GM23338 (cell line): ENCODE measurements at regions not wholly inside any gene's neighbourhood (a gene's known extent, or its start where the extent isn't known, plus 50 kb on each side); places are given as distances from the start of the nearest gene placed in this dataset.

Experiments
- ATAC-seq: fragments of 200-7000 bp; cut with Tn5 transposase; 3 replicates; pipeline ENCODE4 v1.9.1; 2020
- DNase-seq: peaks from one replicate; pipeline ENCODE4 v3.0.0-alpha.2; 2015; ENCODE audit warnings: low spot score
- H2AFZ ChIP-seq: fragments of 200-600 bp; sonication (generic); 2 replicates; pipeline ENCODE4 v1.8.0; 2016; ENCODE audit warnings: antibody characterized with exemption, mild to moderate bottlenecking, moderate library complexity
- H3F3A ChIP-seq: fragments of 200-600 bp; sonication (generic); replicated peaks from 2 replicates; pipeline ENCODE4 v1.8.0; 2017; ENCODE audit warnings: antibody characterized with exemption, mixed run types, low read depth
- H3K27ac ChIP-seq: fragments of 200-600 bp; sonication (generic); 2 replicates; pipeline ENCODE4 v1.6.1; 2016; ENCODE audit warnings: low read depth
- H3K27me3 ChIP-seq: fragments of 200-600 bp; sonication (generic); 2 replicates; pipeline ENCODE4 v1.8.0; 2016; ENCODE audit warnings: mild to moderate bottlenecking, mixed run types, moderate library complexity; ENCODE audit not compliant: insufficient read depth
- H3K36me3 ChIP-seq: fragments of 200-600 bp; sonication (generic); 2 replicates; pipeline ENCODE4 v1.8.0; 2016; ENCODE audit warnings: mild to moderate bottlenecking; ENCODE audit not compliant: insufficient read depth
- H3K4me1 ChIP-seq: fragments of 200-600 bp; sonication (generic); 2 replicates; pipeline ENCODE4 v1.8.0; 2016; ENCODE audit warnings: mild to moderate bottlenecking, moderate library complexity; ENCODE audit not compliant: insufficient read depth
- H3K4me2 ChIP-seq: fragments of 200-600 bp; sonication (generic); 2 replicates; pipeline ENCODE4 v1.7.1; 2017; ENCODE audit warnings: mixed run types
- H3K4me3 ChIP-seq: fragments of 200-600 bp; sonication (generic); 2 replicates; pipeline ENCODE4 v1.6.1; 2016; ENCODE audit warnings: mixed run types
- H3K79me2 ChIP-seq: fragments of 200-600 bp; sonication (generic); replicated peaks from 2 replicates; pipeline ENCODE4 v1.8.0; 2017; ENCODE audit warnings: mild to moderate bottlenecking; ENCODE audit not compliant: insufficient read depth
- H3K9me2 ChIP-seq: fragments of 200-600 bp; sonication (generic); 2 replicates; pipeline ENCODE4 v1.8.0; 2017; ENCODE audit not compliant: insufficient read depth
- H4K20me1 ChIP-seq: fragments of 200-600 bp; sonication (generic); replicated peaks from 2 replicates; pipeline ENCODE4 v1.8.0; 2017; ENCODE audit warnings: mild to moderate bottlenecking; ENCODE audit not compliant: insufficient read depth
- H3K27ac Mint-ChIP-seq: 2 replicates; pipeline ENCODE4 v1.8.0; 2020; ENCODE audit warnings: inconsistent platforms, mild to moderate bottlenecking, moderate library complexity, mixed read lengths
- H3K27me3 Mint-ChIP-seq: 3 replicates; pipeline ENCODE4 v1.8.0; 2022; ENCODE audit warnings: low read depth, mild to moderate bottlenecking, moderate library complexity, mixed read lengths, inconsistent platforms; ENCODE audit not compliant: insufficient read depth, poor library complexity
- H3K36me3 Mint-ChIP-seq: 3 replicates; pipeline ENCODE4 v1.8.0; 2021; ENCODE audit warnings: low read depth, mild to moderate bottlenecking, inconsistent platforms, moderate library complexity, mixed read lengths
- H3K4me1 Mint-ChIP-seq: 3 replicates; pipeline ENCODE4 v1.8.0; 2020; ENCODE audit warnings: mild to moderate bottlenecking, inconsistent platforms, mixed read lengths
- H3K4me3 Mint-ChIP-seq: 3 replicates; pipeline ENCODE4 v1.8.0; 2021; ENCODE audit warnings: moderate library complexity, mild to moderate bottlenecking, inconsistent platforms, mixed read lengths
- H3K9me3 Mint-ChIP-seq: 3 replicates; pipeline ENCODE4 v1.8.0; 2020; ENCODE audit warnings: moderate library complexity, mild to moderate bottlenecking, inconsistent platforms, mixed read lengths
- CREB1 ChIP-seq: fragments of 250-450 bp; sonication (Bioruptor Pico); IDR thresholded peaks from 2 replicates; pipeline ENCODE4 v1.5.0; 2020; ENCODE audit warnings: low read depth, mild to moderate bottlenecking, moderate library complexity
- CTCF ChIP-seq, 2 experiments: fragments of 200-600 bp in 1 of 2; sonication (generic) in 1 of 2; conservative IDR thresholded peaks; 2 replicates each; pipeline versions ENCODE4 v1.5.1 to v1.6.1; 2016 to 2017; ENCODE audit warnings: antibody characterized with exemption in 2 of 2, low read depth in 2 of 2, mild to moderate bottlenecking in 2 of 2, moderate library complexity in 1 of 2
- EZH2 ChIP-seq: fragments of 200-600 bp; sonication (generic); IDR thresholded peaks from one replicate; pipeline ENCODE4 v1.8.0; 2017; ENCODE audit warnings: antibody characterized with exemption, mild to moderate bottlenecking, low read depth; ENCODE audit not compliant: unreplicated experiment
- EZH2phosphoT487 ChIP-seq: fragments of 200-600 bp; sonication (generic); IDR thresholded peaks from one replicate; pipeline ENCODE4 v1.8.1; 2018; ENCODE audit warnings: antibody characterized with exemption; ENCODE audit not compliant: unreplicated experiment
- JUNB ChIP-seq: IDR thresholded peaks from one replicate; pipeline ENCODE4 v1.6.1; 2016; ENCODE audit warnings: antibody characterized with exemption; ENCODE audit not compliant: unreplicated experiment
- NANOG ChIP-seq: IDR thresholded peaks from 2 replicates; pipeline ENCODE4 v1.6.1; 2016; ENCODE audit warnings: antibody characterized with exemption, borderline replicate concordance
- POLR2AphosphoS5 ChIP-seq: IDR thresholded peaks from 2 replicates; pipeline ENCODE4 v1.6.1; 2016; ENCODE audit warnings: antibody characterized with exemption, low read depth
- STAT1 ChIP-seq: IDR thresholded peaks from one replicate; pipeline ENCODE4 v1.6.1; 2016; ENCODE audit warnings: antibody characterized with exemption; ENCODE audit not compliant: unreplicated experiment
- ZNF114 ChIP-seq: fragments of 250-450 bp; sonication (Bioruptor Pico); IDR thresholded peaks from 2 replicates; pipeline ENCODE4 v1.5.0; 2020; ENCODE audit warnings: mild to moderate bottlenecking, moderate library complexity
- ZNF331 ChIP-seq: fragments of 250-450 bp; sonication (Bioruptor Pico); IDR thresholded peaks from 2 replicates; pipeline ENCODE4 v1.5.0; 2020; ENCODE audit warnings: low read depth, mild to moderate bottlenecking, moderate library complexity
- TF ChIP-seq, protein P1 (sequence below): IDR thresholded peaks from one replicate; pipeline ENCODE4 v1.6.1; 2018; ENCODE audit warnings: antibody characterized with exemption; ENCODE audit not compliant: unreplicated experiment
- TF ChIP-seq, protein P2 (sequence below): IDR thresholded peaks from 2 replicates; pipeline ENCODE4 v1.6.1; 2016; ENCODE audit warnings: antibody characterized with exemption

GRCh38 chr18:23336101-23336500 lies 117.0 kb upstream of the RIOK3 start (continued):
- TF ChIP-seq, protein P1, sequence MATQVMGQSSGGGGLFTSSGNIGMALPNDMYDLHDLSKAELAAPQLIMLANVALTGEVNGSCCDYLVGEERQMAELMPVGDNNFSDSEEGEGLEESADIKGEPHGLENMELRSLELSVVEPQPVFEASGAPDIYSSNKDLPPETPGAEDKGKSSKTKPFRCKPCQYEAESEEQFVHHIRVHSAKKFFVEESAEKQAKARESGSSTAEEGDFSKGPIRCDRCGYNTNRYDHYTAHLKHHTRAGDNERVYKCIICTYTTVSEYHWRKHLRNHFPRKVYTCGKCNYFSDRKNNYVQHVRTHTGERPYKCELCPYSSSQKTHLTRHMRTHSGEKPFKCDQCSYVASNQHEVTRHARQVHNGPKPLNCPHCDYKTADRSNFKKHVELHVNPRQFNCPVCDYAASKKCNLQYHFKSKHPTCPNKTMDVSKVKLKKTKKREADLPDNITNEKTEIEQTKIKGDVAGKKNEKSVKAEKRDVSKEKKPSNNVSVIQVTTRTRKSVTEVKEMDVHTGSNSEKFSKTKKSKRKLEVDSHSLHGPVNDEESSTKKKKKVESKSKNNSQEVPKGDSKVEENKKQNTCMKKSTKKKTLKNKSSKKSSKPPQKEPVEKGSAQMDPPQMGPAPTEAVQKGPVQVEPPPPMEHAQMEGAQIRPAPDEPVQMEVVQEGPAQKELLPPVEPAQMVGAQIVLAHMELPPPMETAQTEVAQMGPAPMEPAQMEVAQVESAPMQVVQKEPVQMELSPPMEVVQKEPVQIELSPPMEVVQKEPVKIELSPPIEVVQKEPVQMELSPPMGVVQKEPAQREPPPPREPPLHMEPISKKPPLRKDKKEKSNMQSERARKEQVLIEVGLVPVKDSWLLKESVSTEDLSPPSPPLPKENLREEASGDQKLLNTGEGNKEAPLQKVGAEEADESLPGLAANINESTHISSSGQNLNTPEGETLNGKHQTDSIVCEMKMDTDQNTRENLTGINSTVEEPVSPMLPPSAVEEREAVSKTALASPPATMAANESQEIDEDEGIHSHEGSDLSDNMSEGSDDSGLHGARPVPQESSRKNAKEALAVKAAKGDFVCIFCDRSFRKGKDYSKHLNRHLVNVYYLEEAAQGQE: no peak
- TF ChIP-seq, protein P2, sequence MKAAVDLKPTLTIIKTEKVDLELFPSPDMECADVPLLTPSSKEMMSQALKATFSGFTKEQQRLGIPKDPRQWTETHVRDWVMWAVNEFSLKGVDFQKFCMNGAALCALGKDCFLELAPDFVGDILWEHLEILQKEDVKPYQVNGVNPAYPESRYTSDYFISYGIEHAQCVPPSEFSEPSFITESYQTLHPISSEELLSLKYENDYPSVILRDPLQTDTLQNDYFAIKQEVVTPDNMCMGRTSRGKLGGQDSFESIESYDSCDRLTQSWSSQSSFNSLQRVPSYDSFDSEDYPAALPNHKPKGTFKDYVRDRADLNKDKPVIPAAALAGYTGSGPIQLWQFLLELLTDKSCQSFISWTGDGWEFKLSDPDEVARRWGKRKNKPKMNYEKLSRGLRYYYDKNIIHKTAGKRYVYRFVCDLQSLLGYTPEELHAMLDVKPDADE: no peak
- TF ChIP-seq CREB1 (CRISPR knock-in tag): no peak
- no peak for TF ChIP-seq ZNF114 (CRISPR knock-in tag)
- TF ChIP-seq STAT1: no peak
- no peak for TF ChIP-seq NANOG
- no peak for TF ChIP-seq JUNB
- no peak for TF ChIP-seq EZH2phosphoT487
- TF ChIP-seq ZNF331 (CRISPR knock-in tag): no peak
- no peak for TF ChIP-seq EZH2
- no peak for TF ChIP-seq CTCF (conservative IDR thresholded peaks at IDR 0.05; ENCODE audit: low read depth in 2 of 2)
- TF ChIP-seq POLR2AphosphoS5: no peak

DNA sequence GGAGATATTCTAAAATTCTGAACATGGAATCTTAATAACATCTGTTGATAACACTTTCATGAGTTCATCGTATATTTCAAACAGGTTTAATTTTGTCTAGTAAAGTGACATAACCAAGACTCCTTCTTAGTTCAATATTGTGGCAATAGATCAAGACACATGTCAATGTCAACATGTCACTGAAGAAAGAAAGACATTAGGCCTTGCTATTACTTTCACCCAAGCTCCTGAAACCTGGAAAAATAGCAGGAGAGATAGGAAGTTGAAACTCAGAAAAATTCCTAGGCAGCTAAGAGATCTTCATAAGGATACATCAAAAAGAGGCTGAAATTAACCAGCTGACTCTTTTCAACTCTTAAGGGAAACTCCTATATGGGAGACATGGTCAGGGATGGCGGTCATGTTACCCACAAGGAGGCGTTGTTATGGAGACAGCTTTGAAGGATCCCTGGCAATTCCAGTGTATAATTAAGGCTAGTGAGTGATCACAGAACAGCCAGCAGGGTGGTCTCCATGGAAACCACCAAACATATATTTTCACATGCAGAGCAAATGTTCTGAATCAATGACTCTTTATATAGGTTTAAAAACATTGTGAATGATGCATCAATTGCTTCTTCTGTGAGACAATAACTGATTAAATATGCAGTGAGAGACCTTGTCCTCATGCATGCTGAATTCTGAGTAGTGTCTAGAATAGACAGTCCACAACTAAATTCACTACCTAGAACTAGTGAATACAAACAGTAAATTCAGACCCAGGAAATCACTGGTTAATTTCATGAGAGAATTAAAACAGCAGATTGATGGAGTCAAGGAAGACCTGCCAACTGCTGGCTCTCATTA lies 115.3 kb upstream of the RIOK3 start:
- Histone ChIP-seq H3K79me2 (no peaks in the 10 kb centered on the region), H3F3A (0 out of 2 replicates have a peak, but pooled peaks cover 3% of the 10 kb centered on the region), H3K4me1 (no peaks in the 10 kb centered on the region), H3K4me2 (no peak overlapping the region), H3K4me3 (no peak overlapping the region), H3K9me2 (peaks cover 4% of the 10 kb centered on the region; the same call in 1 of the 2 replicates), H2AFZ (no peak overlapping the region), H3K27ac (no peak overlapping the region), H3K27me3 (no peaks in the 10 kb centered on the region), H4K20me1 (no peaks in the 10 kb centered on the region), H3K36me3 (no peaks in the 10 kb centered on the region)
- TF ChIP-seq NANOG: no peak
- TF ChIP-seq CTCF (conservative IDR thresholded peaks at IDR 0.05; ENCODE audit: low read depth in 2 of 2): peak; percentile 40 to 52
- TF ChIP-seq, protein P1: no peak
- no peaks in the 10 kb centered on the region for H3K36me3 Mint-ChIP-seq
- no peak overlapping the region for H3K27ac Mint-ChIP-seq
- peaks cover 6% of the 10 kb centered on the region for H3K27me3 Mint-ChIP-seq
- ATAC-seq: peak; percentile 68
- H3K4me1 Mint-ChIP-seq: peaks cover 8% of the 10 kb centered on the region
- no peaks in the 10 kb centered on the region for H3K9me3 Mint-ChIP-seq
- no peak overlapping the region for H3K4me3 Mint-ChIP-seq
- DNase-seq: peak; percentile 75
